H1 (cell line): ENCODE measurements at regions not wholly inside any gene's neighbourhood (a gene's known extent, or its start where the extent isn't known, plus 50 kb on each side); places are given as distances from the start of the nearest gene placed in this dataset.
"Not testable (repeated sequence)": the region's sequence is repeated elsewhere in the genome, so short reads cannot be mapped to it uniquely, and the experiment has no call there.

Experiments used
- BACH1 ChIP-seq: IDR thresholded peaks from 2 replicates; pipeline ENCODE4 v1.6.1; 2012; ENCODE audit warnings: low read length, improper control_type of control experiment
- CEBPB ChIP-seq: IDR thresholded peaks from 2 replicates; pipeline ENCODE4 v1.6.1; 2012; ENCODE audit warnings: low read depth, low read length
- EP300 ChIP-seq, 2 experiments: IDR thresholded peaks; 1 replicate in 1 of 2; 2 replicates in 1 of 2; pipeline ENCODE4 v1.6.1; 2011 to 2012; ENCODE audit warnings: low read depth in 2 of 2, low read length in 2 of 2, mild to moderate bottlenecking in 2 of 2, borderline replicate concordance in 1 of 2, inconsistent platforms in 1 of 2, moderate library complexity in 1 of 2
- EZH2 ChIP-seq: fragments of 200-600 bp; sonication (generic); IDR thresholded peaks from 2 replicates; pipeline ENCODE4 v1.7.1; 2012; ENCODE audit warnings: low read depth, mild to moderate bottlenecking, moderate library complexity, low read length, inconsistent platforms; ENCODE audit not compliant: severe bottlenecking
- KDM5A ChIP-seq: fragments of 200-600 bp; IDR thresholded peaks from 2 replicates; pipeline ENCODE4 v1.7.1; 2012; ENCODE audit warnings: mild to moderate bottlenecking, low read length, inconsistent platforms, mixed read lengths
- POLR2A ChIP-seq, 2 experiments: IDR thresholded peaks; 1 replicate in 1 of 2; 2 replicates in 1 of 2; pipeline ENCODE4 v1.6.1; 2011; ENCODE audit warnings: low read depth in 2 of 2, low read length in 2 of 2, mild to moderate bottlenecking in 2 of 2; ENCODE audit errors: control extremely low read depth in 1 of 2
- RAD21 ChIP-seq, 2 experiments: IDR thresholded peaks in 1 of 2; conservative IDR thresholded peaks in 1 of 2; 2 replicates each; pipeline ENCODE4 v1.6.1; 2011; ENCODE audit warnings: low read depth in 2 of 2, low read length in 2 of 2, improper control_type of control experiment in 1 of 2, inconsistent platforms in 1 of 2, mild to moderate bottlenecking in 1 of 2, moderate library complexity in 1 of 2
- SUZ12 ChIP-seq: fragments of 200-600 bp; sonication (generic); IDR thresholded peaks from 2 replicates; pipeline ENCODE4 v1.6.1; 2012; ENCODE audit warnings: mild to moderate bottlenecking, inconsistent platforms, low read length, moderate library complexity, mixed read lengths
- ZNF274 ChIP-seq: IDR thresholded peaks from 2 replicates; pipeline ENCODE4 v1.7.0; 2012; ENCODE audit warnings: low read length, borderline replicate concordance; ENCODE audit errors: extremely low read depth
- TF ChIP-seq, protein P1 (sequence below), 3 experiments: IDR thresholded peaks; 1 replicate in 2 of 3; 2 replicates in 1 of 3; pipeline versions ENCODE4 v1.5.1 to v1.6.1; 2011; ENCODE audit warnings: low read length in 3 of 3, mild to moderate bottlenecking in 3 of 3, inconsistent platforms in 2 of 3, low read depth in 1 of 3, moderate library complexity in 1 of 3; ENCODE audit not compliant: insufficient read depth in 1 of 3; ENCODE audit errors: control extremely low read depth in 1 of 3
- TF ChIP-seq, protein P2 (sequence below): IDR thresholded peaks from 2 replicates; pipeline ENCODE4 v1.6.1; 2012; ENCODE audit warnings: inconsistent platforms

- TF ChIP-seq, protein P1, sequence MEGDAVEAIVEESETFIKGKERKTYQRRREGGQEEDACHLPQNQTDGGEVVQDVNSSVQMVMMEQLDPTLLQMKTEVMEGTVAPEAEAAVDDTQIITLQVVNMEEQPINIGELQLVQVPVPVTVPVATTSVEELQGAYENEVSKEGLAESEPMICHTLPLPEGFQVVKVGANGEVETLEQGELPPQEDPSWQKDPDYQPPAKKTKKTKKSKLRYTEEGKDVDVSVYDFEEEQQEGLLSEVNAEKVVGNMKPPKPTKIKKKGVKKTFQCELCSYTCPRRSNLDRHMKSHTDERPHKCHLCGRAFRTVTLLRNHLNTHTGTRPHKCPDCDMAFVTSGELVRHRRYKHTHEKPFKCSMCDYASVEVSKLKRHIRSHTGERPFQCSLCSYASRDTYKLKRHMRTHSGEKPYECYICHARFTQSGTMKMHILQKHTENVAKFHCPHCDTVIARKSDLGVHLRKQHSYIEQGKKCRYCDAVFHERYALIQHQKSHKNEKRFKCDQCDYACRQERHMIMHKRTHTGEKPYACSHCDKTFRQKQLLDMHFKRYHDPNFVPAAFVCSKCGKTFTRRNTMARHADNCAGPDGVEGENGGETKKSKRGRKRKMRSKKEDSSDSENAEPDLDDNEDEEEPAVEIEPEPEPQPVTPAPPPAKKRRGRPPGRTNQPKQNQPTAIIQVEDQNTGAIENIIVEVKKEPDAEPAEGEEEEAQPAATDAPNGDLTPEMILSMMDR (IDR thresholded peaks at IDR 0.05; ENCODE audit: control extremely low read depth in 1 of 3, insufficient read depth in 1 of 3, low read depth in 1 of 3, low read length in 3 of 3): not testable (repeated sequence)
- TF ChIP-seq SUZ12; EZH2; RAD21 (IDR thresholded peaks at IDR 0.05 in 1 of 2, conservative IDR thresholded peaks at IDR 0.05 in 1 of 2; ENCODE audit: low read depth in 2 of 2, low read length in 2 of 2); POLR2A (IDR thresholded peaks at IDR 0.05; ENCODE audit: control extremely low read depth in 1 of 2, low read depth in 2 of 2, low read length in 2 of 2); ZNF274; KDM5A; EP300 (IDR thresholded peaks at IDR 0.05; ENCODE audit: borderline replicate concordance in 1 of 2, low read depth in 2 of 2, low read length in 2 of 2); BACH1; CEBPB: not testable (repeated sequence)
- TF ChIP-seq, protein P2, sequence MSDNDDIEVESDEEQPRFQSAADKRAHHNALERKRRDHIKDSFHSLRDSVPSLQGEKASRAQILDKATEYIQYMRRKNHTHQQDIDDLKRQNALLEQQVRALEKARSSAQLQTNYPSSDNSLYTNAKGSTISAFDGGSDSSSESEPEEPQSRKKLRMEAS: not testable (repeated sequence)
Observed at GRCh38 chr15:24531235-24531634, 144.3 kb upstream of the NPAP1 start.
